ENCODE measurements at regions not wholly inside any gene's neighbourhood (a gene's known extent, or its start where the extent isn't known, plus 50 kb on each side); places are given as distances from the start of the nearest gene placed in this dataset.
"Not testable (repeated sequence)": the region's sequence is repeated elsewhere in the genome, so short reads cannot be mapped to it uniquely, and the experiment has no call there.

GRCh38 chr1:222054416-222054815 lies 312.5 kb upstream of the DUSP10 start (continued):
- TF ChIP-seq, protein P1, sequence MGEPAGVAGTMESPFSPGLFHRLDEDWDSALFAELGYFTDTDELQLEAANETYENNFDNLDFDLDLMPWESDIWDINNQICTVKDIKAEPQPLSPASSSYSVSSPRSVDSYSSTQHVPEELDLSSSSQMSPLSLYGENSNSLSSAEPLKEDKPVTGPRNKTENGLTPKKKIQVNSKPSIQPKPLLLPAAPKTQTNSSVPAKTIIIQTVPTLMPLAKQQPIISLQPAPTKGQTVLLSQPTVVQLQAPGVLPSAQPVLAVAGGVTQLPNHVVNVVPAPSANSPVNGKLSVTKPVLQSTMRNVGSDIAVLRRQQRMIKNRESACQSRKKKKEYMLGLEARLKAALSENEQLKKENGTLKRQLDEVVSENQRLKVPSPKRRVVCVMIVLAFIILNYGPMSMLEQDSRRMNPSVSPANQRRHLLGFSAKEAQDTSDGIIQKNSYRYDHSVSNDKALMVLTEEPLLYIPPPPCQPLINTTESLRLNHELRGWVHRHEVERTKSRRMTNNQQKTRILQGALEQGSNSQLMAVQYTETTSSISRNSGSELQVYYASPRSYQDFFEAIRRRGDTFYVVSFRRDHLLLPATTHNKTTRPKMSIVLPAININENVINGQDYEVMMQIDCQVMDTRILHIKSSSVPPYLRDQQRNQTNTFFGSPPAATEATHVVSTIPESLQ (CRISPR knock-in tag; IDR thresholded peaks at IDR 0.05), result no peak
- no peak for TF ChIP-seq NR3C1 (CRISPR knock-in tag; conservative IDR thresholded peaks at IDR 0.05; ENCODE audit: low read depth)
- TF ChIP-seq CREM (CRISPR knock-in tag; IDR thresholded peaks at IDR 0.05), result no peak
- TF ChIP-seq, protein P2, sequence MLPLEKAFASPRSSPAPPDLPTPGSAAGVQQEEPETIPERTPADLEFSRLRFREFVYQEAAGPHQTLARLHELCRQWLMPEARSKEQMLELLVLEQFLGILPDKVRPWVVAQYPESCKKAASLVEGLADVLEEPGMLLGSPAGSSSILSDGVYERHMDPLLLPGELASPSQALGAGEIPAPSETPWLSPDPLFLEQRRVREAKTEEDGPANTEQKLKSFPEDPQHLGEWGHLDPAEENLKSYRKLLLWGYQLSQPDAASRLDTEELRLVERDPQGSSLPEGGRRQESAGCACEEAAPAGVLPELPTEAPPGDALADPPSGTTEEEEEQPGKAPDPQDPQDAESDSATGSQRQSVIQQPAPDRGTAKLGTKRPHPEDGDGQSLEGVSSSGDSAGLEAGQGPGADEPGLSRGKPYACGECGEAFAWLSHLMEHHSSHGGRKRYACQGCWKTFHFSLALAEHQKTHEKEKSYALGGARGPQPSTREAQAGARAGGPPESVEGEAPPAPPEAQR (CRISPR knock-in tag; IDR thresholded peaks at IDR 0.05), result no peak
- TF ChIP-seq RORB (CRISPR knock-in tag; IDR thresholded peaks at IDR 0.05), result no peak
- no peak for TF ChIP-seq ZNF423 (CRISPR knock-in tag; IDR thresholded peaks at IDR 0.05)

GRCh38 chr1:222053790-222054294 lies 312.0 kb upstream of the DUSP10 start:
- no peak for ATAC-seq

GRCh38 chr1:222051311-222051710 lies 309.4 kb upstream of the DUSP10 start:
- H3K4me1 Mint-ChIP-seq; ATAC-seq; H3K27me3 Mint-ChIP-seq (ENCODE audit: low read depth); DNase-seq (ENCODE audit: low spot score); H3K27ac Mint-ChIP-seq; H3K4me3 Mint-ChIP-seq; CTCF ChIA-PET; H3K36me3 Mint-ChIP-seq; H3K9me3 Mint-ChIP-seq: not testable (repeated sequence)
- POLR2A ChIA-PET, result interaction anchor here (0.7 kb wide), 1 partner anchor 48 kb away, joined by 3 read pairs; no protein-coding TSS in a partner anchor

More at GRCh38 chr1:222053790-222054294, 312.0 kb upstream of the DUSP10 start:
- DNase-seq (ENCODE audit: low spot score), result no peak
- CTCF ChIA-PET, result no interaction called here
- peaks cover 7% of the 10 kb centered on the region for H3K4me1 Mint-ChIP-seq
- no peak overlapping the region for H3K27ac Mint-ChIP-seq
- TF ChIP-seq, protein P3, sequence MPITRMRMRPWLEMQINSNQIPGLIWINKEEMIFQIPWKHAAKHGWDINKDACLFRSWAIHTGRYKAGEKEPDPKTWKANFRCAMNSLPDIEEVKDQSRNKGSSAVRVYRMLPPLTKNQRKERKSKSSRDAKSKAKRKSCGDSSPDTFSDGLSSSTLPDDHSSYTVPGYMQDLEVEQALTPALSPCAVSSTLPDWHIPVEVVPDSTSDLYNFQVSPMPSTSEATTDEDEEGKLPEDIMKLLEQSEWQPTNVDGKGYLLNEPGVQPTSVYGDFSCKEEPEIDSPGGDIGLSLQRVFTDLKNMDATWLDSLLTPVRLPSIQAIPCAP (CRISPR knock-in tag; IDR thresholded peaks at IDR 0.05), result no peak
- TF ChIP-seq RELA (CRISPR knock-in tag; IDR thresholded peaks at IDR 0.05; ENCODE audit: borderline replicate concordance) (no peak), NFATC4 (CRISPR knock-in tag; IDR thresholded peaks at IDR 0.05) (no peak), ZNF671 (CRISPR knock-in tag; IDR thresholded peaks at IDR 0.05) (no peak), FOXK1 (CRISPR knock-in tag; IDR thresholded peaks at IDR 0.05) (no peak), CREB1 (CRISPR knock-in tag; IDR thresholded peaks at IDR 0.05) (no peak), CBFB (CRISPR knock-in tag; IDR thresholded peaks at IDR 0.05; ENCODE audit: low read depth) (no peak), HMGA2 (CRISPR knock-in tag; IDR thresholded peaks at IDR 0.05) (no peak), GRHL2 (CRISPR knock-in tag; IDR thresholded peaks at IDR 0.05; ENCODE audit: insufficient replicate concordance, severe bottlenecking) (no peak), TCF7 (CRISPR knock-in tag; IDR thresholded peaks at IDR 0.05; ENCODE audit: low read depth) (no peak)
- TF ChIP-seq, protein P4, sequence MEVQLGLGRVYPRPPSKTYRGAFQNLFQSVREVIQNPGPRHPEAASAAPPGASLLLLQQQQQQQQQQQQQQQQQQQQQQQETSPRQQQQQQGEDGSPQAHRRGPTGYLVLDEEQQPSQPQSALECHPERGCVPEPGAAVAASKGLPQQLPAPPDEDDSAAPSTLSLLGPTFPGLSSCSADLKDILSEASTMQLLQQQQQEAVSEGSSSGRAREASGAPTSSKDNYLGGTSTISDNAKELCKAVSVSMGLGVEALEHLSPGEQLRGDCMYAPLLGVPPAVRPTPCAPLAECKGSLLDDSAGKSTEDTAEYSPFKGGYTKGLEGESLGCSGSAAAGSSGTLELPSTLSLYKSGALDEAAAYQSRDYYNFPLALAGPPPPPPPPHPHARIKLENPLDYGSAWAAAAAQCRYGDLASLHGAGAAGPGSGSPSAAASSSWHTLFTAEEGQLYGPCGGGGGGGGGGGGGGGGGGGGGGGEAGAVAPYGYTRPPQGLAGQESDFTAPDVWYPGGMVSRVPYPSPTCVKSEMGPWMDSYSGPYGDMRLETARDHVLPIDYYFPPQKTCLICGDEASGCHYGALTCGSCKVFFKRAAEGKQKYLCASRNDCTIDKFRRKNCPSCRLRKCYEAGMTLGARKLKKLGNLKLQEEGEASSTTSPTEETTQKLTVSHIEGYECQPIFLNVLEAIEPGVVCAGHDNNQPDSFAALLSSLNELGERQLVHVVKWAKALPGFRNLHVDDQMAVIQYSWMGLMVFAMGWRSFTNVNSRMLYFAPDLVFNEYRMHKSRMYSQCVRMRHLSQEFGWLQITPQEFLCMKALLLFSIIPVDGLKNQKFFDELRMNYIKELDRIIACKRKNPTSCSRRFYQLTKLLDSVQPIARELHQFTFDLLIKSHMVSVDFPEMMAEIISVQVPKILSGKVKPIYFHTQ (CRISPR knock-in tag; IDR thresholded peaks at IDR 0.05), result no peak
- TF ChIP-seq, protein P5, sequence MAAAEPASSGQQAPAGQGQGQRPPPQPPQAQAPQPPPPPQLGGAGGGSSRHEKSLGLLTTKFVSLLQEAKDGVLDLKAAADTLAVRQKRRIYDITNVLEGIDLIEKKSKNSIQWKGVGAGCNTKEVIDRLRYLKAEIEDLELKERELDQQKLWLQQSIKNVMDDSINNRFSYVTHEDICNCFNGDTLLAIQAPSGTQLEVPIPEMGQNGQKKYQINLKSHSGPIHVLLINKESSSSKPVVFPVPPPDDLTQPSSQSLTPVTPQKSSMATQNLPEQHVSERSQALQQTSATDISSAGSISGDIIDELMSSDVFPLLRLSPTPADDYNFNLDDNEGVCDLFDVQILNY (CRISPR knock-in tag; IDR thresholded peaks at IDR 0.05), result no peak
- TF ChIP-seq, protein P6, sequence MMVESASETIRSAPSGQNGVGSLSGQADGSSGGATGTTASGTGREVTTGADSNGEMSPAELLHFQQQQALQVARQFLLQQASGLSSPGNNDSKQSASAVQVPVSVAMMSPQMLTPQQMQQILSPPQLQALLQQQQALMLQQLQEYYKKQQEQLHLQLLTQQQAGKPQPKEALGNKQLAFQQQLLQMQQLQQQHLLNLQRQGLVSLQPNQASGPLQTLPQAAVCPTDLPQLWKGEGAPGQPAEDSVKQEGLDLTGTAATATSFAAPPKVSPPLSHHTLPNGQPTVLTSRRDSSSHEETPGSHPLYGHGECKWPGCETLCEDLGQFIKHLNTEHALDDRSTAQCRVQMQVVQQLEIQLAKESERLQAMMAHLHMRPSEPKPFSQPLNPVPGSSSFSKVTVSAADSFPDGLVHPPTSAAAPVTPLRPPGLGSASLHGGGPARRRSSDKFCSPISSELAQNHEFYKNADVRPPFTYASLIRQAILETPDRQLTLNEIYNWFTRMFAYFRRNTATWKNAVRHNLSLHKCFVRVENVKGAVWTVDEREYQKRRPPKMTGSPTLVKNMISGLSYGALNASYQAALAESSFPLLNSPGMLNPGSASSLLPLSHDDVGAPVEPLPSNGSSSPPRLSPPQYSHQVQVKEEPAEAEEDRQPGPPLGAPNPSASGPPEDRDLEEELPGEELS (CRISPR knock-in tag; IDR thresholded peaks at IDR 0.05), result no peak
- TF ChIP-seq, protein P7, sequence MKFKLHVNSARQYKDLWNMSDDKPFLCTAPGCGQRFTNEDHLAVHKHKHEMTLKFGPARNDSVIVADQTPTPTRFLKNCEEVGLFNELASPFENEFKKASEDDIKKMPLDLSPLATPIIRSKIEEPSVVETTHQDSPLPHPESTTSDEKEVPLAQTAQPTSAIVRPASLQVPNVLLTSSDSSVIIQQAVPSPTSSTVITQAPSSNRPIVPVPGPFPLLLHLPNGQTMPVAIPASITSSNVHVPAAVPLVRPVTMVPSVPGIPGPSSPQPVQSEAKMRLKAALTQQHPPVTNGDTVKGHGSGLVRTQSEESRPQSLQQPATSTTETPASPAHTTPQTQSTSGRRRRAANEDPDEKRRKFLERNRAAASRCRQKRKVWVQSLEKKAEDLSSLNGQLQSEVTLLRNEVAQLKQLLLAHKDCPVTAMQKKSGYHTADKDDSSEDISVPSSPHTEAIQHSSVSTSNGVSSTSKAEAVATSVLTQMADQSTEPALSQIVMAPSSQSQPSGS (CRISPR knock-in tag; IDR thresholded peaks at IDR 0.05; ENCODE audit: borderline replicate concordance, low read depth), result no peak
- TF ChIP-seq, protein P2 (CRISPR knock-in tag; IDR thresholded peaks at IDR 0.05), result no peak
- no peak overlapping the region for H3K4me3 Mint-ChIP-seq
- H3K36me3 Mint-ChIP-seq, result no peaks in the 10 kb centered on the region
- H3K9me3 Mint-ChIP-seq, result no peaks in the 10 kb centered on the region; the same call in 1 of the 2 replicates
- peaks cover 6% of the 10 kb centered on the region; the same call in 1 of the 2 replicates for H3K27me3 Mint-ChIP-seq (ENCODE audit: low read depth)
- POLR2A ChIA-PET, result no interaction called here

Data from WTC11 (cell line).